Body of pancreas (tissue), 4 donors: ENCODE measurements at regions not wholly inside any gene's neighbourhood (a gene's known extent, or its start where the extent isn't known, plus 50 kb on each side); places are given as distances from the start of the nearest gene placed in this dataset.

Source experiments
- ATAC-seq: fragments of 150-250 bp; one replicate; pipeline ENCODE4 v1.9.1; 2016
- DNase-seq, 4 donors: peaks; one replicate each; pipeline ENCODE4 v3.0.0-alpha.2; 2019
- H3K27ac ChIP-seq, 4 donors: fragments of 200-600 bp; sonication (generic); 1 replicate in 3 of 4; 2 replicates in 1 of 4; pipeline versions ENCODE4 v1.5.1 to v1.6.1; 2016 to 2019; ENCODE audit warnings: mild to moderate bottlenecking in 1 of 4, mixed read lengths in 1 of 4, moderate library complexity in 1 of 4
- H3K27me3 ChIP-seq, 2 donors: fragments of 200-600 bp; sonication (generic); one replicate each; pipeline ENCODE4 v1.6.0; 2016; ENCODE audit warnings: mild to moderate bottlenecking in 1 of 2
- H3K36me3 ChIP-seq, 2 donors: fragments of 200-600 bp; sonication (generic); replicated peaks in 1 of 2; 2 replicates each; pipeline ENCODE4 v1.5.1; 2016; ENCODE audit warnings: low read depth in 2 of 2; ENCODE audit not compliant: insufficient read depth in 1 of 2
- H3K4me1 ChIP-seq: fragments of 200-600 bp; sonication (generic); one replicate; pipeline ENCODE4 v1.6.0; 2016
- H3K4me3 ChIP-seq, 2 donors: fragments of 200-600 bp; sonication (generic); 1 replicate in 1 of 2; 2 replicates in 1 of 2; pipeline ENCODE4 v1.5.1; 2016 to 2019
- H3K9me3 ChIP-seq, 3 donors: fragments of 200-600 bp; sonication (generic); 1 replicate in 2 of 3; 2 replicates in 1 of 3; pipeline ENCODE4 v1.5.1; 2016
- CTCF ChIP-seq, 7 experiments: fragments of 450-650 bp in 4 of 7; fragments of 200-600 bp in 3 of 7; sonication (generic) in 3 of 7; IDR thresholded peaks; one replicate each; pipeline ENCODE4 v1.5.1; 2016 to 2019; ENCODE audit warnings: antibody characterized with exemption in 7 of 7
- POLR2A ChIP-seq, 3 donors: fragments of 450-650 bp; IDR thresholded peaks; one replicate each; pipeline ENCODE4 v1.6.1; 2016; ENCODE audit warnings: antibody characterized with exemption in 3 of 3, mild to moderate bottlenecking in 2 of 3
- WGBS, 2 donors: methylation state at CpG; one replicate each; pipeline ENCODE4 v1.1.5; 2017; 5-methylcytosine and 5-hydroxymethylcytosine counted together
- intact Hi-C: fragments of 100-400 bp; cut with DNase I; formaldehyde crosslinking; loops from one replicate; pipeline ENCODE4 v1.15.1; 2023

GRCh38 chr3:68173012-68173634 lies 518.7 kb upstream of the SUCLG2 start:
- H3K9me3 ChIP-seq: peaks cover 0 to 11% (median 0%) of the 10 kb centered on the region in 3 donors
- DNase-seq (no peak), ATAC-seq (no peak)
- no peak for TF ChIP-seq POLR2A (IDR thresholded peaks at IDR 0.05)
- TF ChIP-seq CTCF (IDR thresholded peaks at IDR 0.05): no peak
- no peaks in the 10 kb centered on the region for H3K27me3 ChIP-seq
- H3K4me3 ChIP-seq: no peak overlapping the region
- H3K36me3 ChIP-seq: no peaks in the 10 kb centered on the region
- no peaks in the 10 kb centered on the region for H3K4me1 ChIP-seq
- WGBS, 2 donors: 40 to 46% methylated on average over 3 of the region's 3 CpGs
- intact Hi-C loops: no loop called here
- H3K27ac ChIP-seq: no peak overlapping the region

DNA sequence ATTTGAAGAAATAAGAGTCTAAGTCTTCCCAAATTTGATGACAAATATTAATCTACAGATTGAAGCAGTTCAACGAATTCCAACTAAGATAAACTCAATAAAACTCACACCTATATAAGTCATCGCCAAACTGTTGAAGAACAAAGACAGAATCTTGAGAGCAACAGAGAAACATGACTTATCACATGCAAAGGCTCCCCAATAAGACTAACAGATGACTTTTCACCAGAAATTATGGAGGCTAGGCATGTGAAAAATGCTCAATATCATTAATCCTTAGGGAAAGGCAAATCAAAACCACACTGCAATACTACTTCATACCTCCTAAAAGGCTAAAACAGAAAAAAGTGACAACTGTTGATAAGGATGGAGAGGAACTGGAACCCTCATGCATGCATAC lies 517.6 kb upstream of the SUCLG2 start:
- DNase-seq (no peak), ATAC-seq (no peak)
- TF ChIP-seq POLR2A (IDR thresholded peaks at IDR 0.05): no peak
- no peak for TF ChIP-seq CTCF (IDR thresholded peaks at IDR 0.05)
- Histone ChIP-seq H3K4me3 (no peak overlapping the region), H3K4me1 (no peaks in the 10 kb centered on the region), H3K9me3 (peaks cover 0 to 11% (median 0%) of the 10 kb centered on the region in 3 donors), H3K27ac (no peak overlapping the region), H3K36me3 (no peaks in the 10 kb centered on the region), H3K27me3 (no peaks in the 10 kb centered on the region)
- intact Hi-C loops: no loop called here
- WGBS, 2 donors: 45 to 62% methylated on average over 2 of the region's 2 CpGs

DNA sequence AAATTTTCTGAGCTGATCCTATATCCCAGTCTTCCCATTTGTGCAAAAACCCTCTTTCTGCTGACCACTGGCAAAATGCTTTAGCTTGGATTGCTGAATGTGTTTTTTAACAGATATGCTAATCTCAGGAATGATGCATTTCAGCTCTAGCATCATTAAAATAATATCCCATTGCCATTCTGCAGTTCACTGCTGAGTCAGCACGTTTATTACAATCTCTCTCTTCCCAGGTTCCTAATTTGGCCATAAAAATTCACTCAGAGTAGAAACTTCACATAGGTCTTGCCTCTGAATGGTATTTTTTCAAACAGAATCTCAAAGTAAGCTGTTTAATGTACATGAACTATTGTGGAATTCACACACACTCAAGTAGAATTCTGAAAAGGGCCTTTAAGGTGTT lies 509.6 kb upstream of the SUCLG2 start:
- ATAC-seq (no peak), DNase-seq (no peak)
- Histone ChIP-seq H3K27me3 (no peaks in the 10 kb centered on the region), H3K36me3 (no peaks in the 10 kb centered on the region), H3K4me3 (no peak overlapping the region), H3K27ac (no peak overlapping the region), H3K9me3 (no peaks in the 10 kb centered on the region), H3K4me1 (no peaks in the 10 kb centered on the region)
- TF ChIP-seq CTCF (IDR thresholded peaks at IDR 0.05): no peak
- TF ChIP-seq POLR2A (IDR thresholded peaks at IDR 0.05): no peak
- 30 to 38% methylated on average over 1 of the region's 1 CpG for WGBS, 2 donors
- intact Hi-C loops: no loop called here

DNA sequence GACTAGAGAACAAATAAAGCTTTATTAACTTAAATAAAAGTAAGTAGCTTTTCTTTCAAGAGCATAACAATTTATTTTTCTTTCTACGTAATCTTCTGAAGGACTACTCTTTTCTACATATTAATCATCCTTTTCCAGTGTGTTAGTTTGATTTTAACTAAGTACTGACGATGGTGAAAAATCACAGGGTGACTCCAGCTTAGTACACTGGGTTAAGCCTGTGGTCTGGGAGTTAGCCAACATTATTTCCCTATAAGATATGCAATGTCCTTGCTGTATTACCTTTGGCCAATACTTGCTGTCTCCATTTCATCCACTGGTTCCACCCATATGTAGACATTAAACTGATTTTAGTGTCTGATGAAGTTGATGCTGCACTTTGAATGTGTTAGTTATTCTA lies 508.6 kb upstream of the SUCLG2 start:
- Histone ChIP-seq H3K27me3 (no peaks in the 10 kb centered on the region), H3K4me3 (no peak overlapping the region), H3K36me3 (no peaks in the 10 kb centered on the region), H3K9me3 (no peaks in the 10 kb centered on the region), H3K4me1 (no peaks in the 10 kb centered on the region), H3K27ac (no peak overlapping the region)
- TF ChIP-seq CTCF (IDR thresholded peaks at IDR 0.05) (no peak), POLR2A (IDR thresholded peaks at IDR 0.05) (no peak)
- ATAC-seq: no peak
- no peak for DNase-seq
- intact Hi-C loops: no loop called here
- 22 to 34% methylated on average over 2 of the region's 2 CpGs for WGBS, 2 donors

DNA sequence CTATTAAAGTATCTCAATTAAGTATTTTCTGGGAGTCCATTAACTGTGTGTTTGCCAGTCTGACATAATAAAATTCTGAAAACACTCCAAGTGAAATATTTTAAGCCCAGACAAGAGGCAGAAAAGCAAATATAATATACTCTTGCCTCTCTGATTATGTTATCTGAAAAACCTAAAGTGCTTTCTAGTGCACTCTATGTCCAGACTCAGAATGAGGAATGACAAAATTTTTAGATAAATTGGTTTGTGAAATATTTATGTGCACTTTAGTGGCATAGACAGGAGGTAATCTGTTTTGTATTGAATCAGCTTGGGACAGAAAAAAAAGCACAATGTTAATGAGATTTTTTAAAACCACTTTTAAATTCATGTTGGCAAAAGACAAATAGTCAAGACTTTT lies 508.2 kb upstream of the SUCLG2 start:
- Histone ChIP-seq H3K4me1 (no peaks in the 10 kb centered on the region), H3K36me3 (no peaks in the 10 kb centered on the region), H3K9me3 (no peaks in the 10 kb centered on the region), H3K27ac (no peak overlapping the region), H3K27me3 (no peaks in the 10 kb centered on the region), H3K4me3 (no peak overlapping the region)
- TF ChIP-seq POLR2A (IDR thresholded peaks at IDR 0.05): no peak
- TF ChIP-seq CTCF (IDR thresholded peaks at IDR 0.05): no peak
- DNase-seq (no peak), ATAC-seq (no peak)
- intact Hi-C loops: no loop called here
